Adipocyte (in vitro differentiated cells): ENCODE measurements at regions not wholly inside any gene's neighbourhood (a gene's known extent, or its start where the extent isn't known, plus 50 kb on each side); places are given as distances from the start of the nearest gene placed in this dataset.

Experiments used
- DNase-seq: peaks from one replicate; pipeline ENCODE4 v3.0.0-alpha.2; 2015; ENCODE audit warnings: low read depth
- H3K27me3 ChIP-seq: replicated peaks from 2 replicates; pipeline ENCODE4 v1.7.0; 2013; ENCODE audit warnings: mild to moderate bottlenecking, low read length, moderate library complexity; ENCODE audit not compliant: control insufficient read depth, insufficient read depth
- H3K36me3 ChIP-seq: 2 replicates; pipeline ENCODE4 v1.7.0; 2013; ENCODE audit warnings: low read length, mild to moderate bottlenecking, moderate library complexity; ENCODE audit not compliant: control insufficient read depth, insufficient read depth, severe bottlenecking
- H3K4me1 ChIP-seq: 2 replicates; pipeline ENCODE4 v1.7.0; 2013; ENCODE audit warnings: mild to moderate bottlenecking, low read length, moderate library complexity; ENCODE audit not compliant: control insufficient read depth, insufficient read depth
- H3K4me3 ChIP-seq: 2 replicates; pipeline ENCODE4 v1.7.0; 2013; ENCODE audit warnings: mild to moderate bottlenecking, low read length, moderate library complexity
- H3K9ac ChIP-seq: 2 replicates; pipeline ENCODE4 v1.7.0; 2013; ENCODE audit warnings: mild to moderate bottlenecking, low read length, moderate library complexity
- H3K9me3 ChIP-seq: 2 replicates; pipeline ENCODE4 v1.7.0; 2013; ENCODE audit warnings: mild to moderate bottlenecking, low read length, moderate library complexity; ENCODE audit not compliant: control insufficient read depth

DNA sequence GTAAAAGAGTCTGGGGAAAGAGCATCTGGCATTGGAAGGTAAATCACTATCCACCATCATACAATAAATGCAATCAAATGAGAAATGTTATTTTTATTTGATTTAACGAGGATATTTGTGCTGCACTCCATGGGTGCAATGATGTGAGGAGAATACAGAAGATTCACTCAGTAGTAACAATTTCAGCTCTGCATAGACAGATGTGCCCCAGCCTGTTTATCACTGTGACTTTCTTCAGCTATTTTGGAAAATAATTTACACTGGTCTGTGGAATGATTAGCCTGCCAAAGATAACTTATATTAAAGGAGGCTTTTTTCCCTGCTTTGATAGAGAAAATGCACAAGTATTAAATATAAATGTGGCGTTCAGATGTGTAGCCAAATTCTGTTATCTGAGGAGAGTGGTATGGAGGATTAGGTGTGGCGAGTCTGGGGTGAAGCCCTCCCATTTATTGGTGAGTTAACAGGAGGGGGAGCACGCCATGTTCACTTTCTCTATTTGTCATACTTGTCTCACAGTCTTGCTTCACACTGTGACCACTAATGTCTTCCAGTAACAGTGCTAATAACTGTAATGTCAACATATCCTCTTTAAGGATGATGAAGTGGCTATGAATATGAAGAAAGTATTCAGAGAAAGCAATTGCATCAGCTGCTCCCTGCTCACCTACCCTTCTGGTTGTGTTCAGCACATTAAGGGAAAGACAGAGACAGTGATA is 645.6 kb downstream of the MMUT start:
- Histone ChIP-seq H3K27me3 (no peaks in the 10 kb centered on the region), H3K9me3 (no peaks in the 10 kb centered on the region), H3K36me3 (no peaks in the 10 kb centered on the region), H3K4me3 (no peak overlapping the region), H3K9ac (peak overlapping the region; percentile 23), H3K4me1 (peaks cover 38% of the 10 kb centered on the region)
- DNase-seq: no peak

DNA sequence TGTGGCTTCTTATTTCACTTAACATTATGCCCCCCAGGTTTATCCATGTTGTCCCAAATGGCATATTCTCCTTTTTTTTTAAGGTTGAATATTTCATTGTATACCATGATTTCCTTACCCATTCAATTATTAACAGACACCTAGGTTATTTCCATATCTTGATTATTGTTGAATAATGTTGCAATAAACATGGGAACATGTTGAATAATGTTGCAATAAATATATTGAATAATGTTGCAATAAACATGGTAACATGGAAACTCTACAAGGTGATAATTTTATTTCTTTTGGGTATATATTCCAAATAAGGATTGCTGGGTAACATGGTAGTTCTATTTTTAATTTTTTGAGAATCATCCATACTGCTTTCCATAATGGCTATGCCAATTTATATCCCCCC is 648.1 kb downstream of the MMUT start:
- Histone ChIP-seq H3K36me3 (no peaks in the 10 kb centered on the region), H3K27me3 (no peaks in the 10 kb centered on the region), H3K9ac (no peak overlapping the region), H3K4me3 (no peak overlapping the region), H3K9me3 (no peaks in the 10 kb centered on the region), H3K4me1 (peaks cover 38% of the 10 kb centered on the region)
- no peak for DNase-seq

DNA sequence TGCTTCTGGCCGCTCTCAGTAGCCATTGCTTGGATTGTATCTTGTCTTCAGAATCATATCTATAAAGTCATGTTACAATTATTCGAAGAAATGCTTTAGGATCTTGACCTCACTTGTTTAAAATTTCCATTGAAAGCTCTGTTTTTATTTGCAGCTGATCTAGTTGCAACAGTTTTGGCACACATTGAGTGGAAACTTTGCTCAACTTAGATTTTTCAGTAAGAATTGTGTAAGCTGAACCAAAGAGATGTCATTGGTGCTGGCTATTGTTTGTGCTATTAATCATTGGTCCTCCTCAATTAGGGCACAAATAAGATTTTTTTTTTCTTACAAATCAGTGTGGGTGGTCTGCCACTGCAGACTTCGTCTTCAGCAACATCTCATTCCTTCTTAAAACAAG is 649.2 kb downstream of the MMUT start:
- H3K4me1 ChIP-seq: peaks cover 38% of the 10 kb centered on the region
- H3K27me3 ChIP-seq: no peaks in the 10 kb centered on the region
- no peak overlapping the region for H3K9ac ChIP-seq
- no peaks in the 10 kb centered on the region for H3K9me3 ChIP-seq
- peak overlapping the region; percentile 17 for H3K4me3 ChIP-seq
- no peaks in the 10 kb centered on the region for H3K36me3 ChIP-seq
- peak; percentile 39 for DNase-seq

DNA sequence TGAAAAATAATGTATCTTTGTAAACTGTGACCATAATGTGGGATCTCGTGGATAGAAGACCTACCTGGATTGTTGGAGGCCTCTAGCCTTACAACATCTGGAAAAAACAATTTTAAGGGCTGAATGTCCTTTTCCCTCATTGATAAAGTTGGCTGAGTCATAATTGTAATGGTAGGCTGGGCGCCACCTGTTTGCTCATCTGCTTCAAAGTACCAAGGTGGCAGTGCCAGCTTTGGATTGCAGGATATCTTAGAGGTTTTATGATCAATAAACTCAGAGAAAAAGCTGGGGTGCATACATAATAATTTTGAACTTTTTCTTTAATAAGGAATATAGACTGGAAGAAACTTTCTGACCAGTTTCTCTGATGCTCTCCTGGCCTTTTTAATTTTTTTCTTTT is 653.4 kb downstream of the MMUT start:
- Histone ChIP-seq H3K36me3 (no peaks in the 10 kb centered on the region), H3K27me3 (no peaks in the 10 kb centered on the region), H3K9me3 (no peaks in the 10 kb centered on the region), H3K4me3 (no peak overlapping the region), H3K9ac (no peak overlapping the region), H3K4me1 (peaks cover 15% of the 10 kb centered on the region)
- DNase-seq: no peak

DNA sequence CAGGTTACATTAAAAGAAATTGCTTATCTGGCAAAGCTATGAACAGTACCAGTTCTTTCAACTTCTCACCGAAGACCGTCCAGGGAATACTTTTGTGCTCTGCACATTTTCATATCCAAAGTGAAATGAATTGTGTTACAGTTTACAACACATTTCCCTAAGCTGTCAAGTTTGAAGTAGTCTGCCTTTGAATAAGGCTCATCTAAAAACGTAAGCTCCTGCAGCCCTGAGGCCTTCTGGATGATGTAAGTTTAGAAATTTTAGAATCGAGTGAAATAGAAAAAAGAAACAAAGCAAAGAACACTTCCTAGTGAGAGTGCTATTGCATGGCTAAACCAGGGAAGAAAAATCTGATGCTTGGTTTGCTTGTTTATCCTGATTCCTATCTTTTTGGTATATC is 653.8 kb downstream of the MMUT start:
- DNase-seq: peak; percentile 17
- no peak overlapping the region for H3K9ac ChIP-seq
- peaks cover 10% of the 10 kb centered on the region for H3K4me1 ChIP-seq
- H3K4me3 ChIP-seq: no peak overlapping the region
- no peaks in the 10 kb centered on the region for H3K36me3 ChIP-seq
- no peaks in the 10 kb centered on the region for H3K27me3 ChIP-seq
- H3K9me3 ChIP-seq: no peaks in the 10 kb centered on the region

DNA sequence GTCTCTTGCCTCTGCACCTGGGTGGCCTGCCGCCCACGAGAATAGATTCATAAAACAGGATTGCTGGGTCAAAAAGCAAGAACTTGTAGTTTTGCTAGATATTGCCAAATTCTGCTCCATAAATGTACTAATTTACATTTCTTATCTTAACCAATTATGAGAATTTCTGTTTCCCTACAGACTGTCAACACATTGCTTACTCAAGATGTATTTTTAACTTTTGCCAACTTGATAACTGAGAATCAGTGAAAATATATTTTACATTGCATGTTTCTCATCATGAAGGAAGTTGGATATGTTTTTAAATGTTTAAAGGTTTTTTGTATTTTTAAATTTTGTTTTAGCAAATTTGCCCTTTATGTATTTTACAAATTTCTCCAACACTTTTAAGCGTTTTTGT is 664.8 kb downstream of the MMUT start:
- H3K4me1 ChIP-seq: no peaks in the 10 kb centered on the region
- H3K4me3 ChIP-seq: no peak overlapping the region
- H3K27me3 ChIP-seq: no peaks in the 10 kb centered on the region
- no peaks in the 10 kb centered on the region for H3K36me3 ChIP-seq
- no peaks in the 10 kb centered on the region for H3K9me3 ChIP-seq
- DNase-seq: no peak
- no peak overlapping the region for H3K9ac ChIP-seq

DNA sequence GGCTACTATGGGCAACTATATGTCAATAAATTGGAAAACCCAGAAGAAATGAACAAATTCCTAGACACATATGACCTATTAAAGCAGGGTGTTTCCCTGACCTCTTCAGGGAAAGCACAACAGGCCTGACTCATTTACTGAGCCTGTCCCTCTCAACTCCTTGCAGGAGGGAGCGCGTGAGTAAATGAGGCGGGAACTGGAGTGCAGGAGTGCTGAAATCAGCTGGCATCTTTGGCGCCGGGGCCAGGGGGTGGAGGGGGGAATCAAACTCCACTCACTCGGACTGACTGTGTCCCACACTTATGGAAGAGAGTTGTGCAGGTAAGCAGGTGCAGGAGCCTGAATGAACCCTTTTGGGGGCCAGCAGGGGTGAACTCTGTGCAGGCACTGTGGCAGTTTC is 671.2 kb upstream of the PTCHD4 start:
- Histone ChIP-seq H3K9ac (no peak overlapping the region), H3K9me3 (peaks cover 5% of the 10 kb centered on the region), H3K4me3 (no peak overlapping the region), H3K27me3 (no peaks in the 10 kb centered on the region), H3K36me3 (no peaks in the 10 kb centered on the region), H3K4me1 (no peaks in the 10 kb centered on the region)
- DNase-seq: no peak

DNA sequence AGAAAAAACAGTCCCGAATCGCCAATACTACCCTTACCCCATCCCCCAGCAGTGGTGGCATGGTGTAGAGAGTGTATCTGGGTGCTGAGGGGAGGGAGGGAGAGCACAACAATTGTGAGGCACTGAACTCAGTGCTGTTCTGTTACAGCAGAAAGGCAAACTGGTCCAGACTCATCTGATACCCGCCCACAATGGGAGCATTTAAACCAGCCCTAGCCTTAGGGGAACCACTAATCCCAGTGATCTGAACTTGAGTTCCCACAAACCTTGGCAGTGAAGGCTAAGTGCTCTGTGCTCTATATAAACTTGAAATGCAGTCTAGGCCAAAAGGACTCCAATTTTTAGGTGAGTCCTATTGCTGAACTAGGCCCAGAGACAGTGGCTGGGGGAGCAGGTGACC is 666.4 kb upstream of the PTCHD4 start:
- Histone ChIP-seq H3K36me3 (no peaks in the 10 kb centered on the region), H3K27me3 (no peaks in the 10 kb centered on the region), H3K9me3 (no peaks in the 10 kb centered on the region), H3K4me1 (peaks cover 17% of the 10 kb centered on the region), H3K4me3 (no peak overlapping the region), H3K9ac (no peak overlapping the region)
- DNase-seq: no peak

DNA sequence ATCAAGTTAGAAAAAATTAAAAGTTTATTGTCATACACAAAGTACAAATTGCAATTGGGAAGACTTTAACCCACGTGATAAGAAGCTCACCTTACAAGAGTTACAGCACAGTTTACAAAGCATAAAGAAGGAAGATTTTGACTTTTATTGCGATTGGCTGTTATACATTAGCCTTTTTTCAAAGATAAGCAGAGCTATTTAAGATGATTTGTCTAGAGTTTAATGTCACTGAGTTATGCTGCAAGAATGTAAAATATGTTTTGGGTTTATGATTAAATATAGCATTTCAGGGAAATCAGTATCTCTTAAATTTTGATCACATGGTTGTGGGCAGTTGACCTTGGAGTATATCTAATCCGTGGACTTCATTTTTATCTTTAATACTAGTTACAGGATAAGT is 664.2 kb upstream of the PTCHD4 start:
- H3K4me1 ChIP-seq: peaks cover 17% of the 10 kb centered on the region
- H3K4me3 ChIP-seq: no peak overlapping the region
- H3K9ac ChIP-seq: no peak overlapping the region
- H3K36me3 ChIP-seq: no peaks in the 10 kb centered on the region
- H3K27me3 ChIP-seq: no peaks in the 10 kb centered on the region
- DNase-seq: peak; percentile 30
- H3K9me3 ChIP-seq: no peaks in the 10 kb centered on the region

DNA sequence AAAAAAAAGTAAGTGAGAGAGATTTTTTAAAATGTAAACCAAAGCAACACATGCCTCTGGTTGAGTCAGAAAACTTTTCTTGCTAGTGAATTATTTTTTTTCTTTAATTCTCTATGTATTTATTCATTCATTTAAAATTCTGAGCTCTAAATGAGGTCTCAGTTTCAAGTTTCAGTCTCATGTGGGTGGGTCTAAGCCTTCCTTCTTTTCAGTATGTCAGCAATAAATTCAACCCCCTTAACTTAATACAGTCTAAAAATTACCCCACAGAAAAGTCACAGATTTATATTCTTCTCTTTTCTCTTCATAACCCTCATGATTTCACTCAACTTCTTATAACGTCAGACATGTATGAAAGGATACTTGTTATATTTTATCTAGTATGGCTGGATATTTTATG is 663.3 kb upstream of the PTCHD4 start:
- no peak for DNase-seq
- H3K9me3 ChIP-seq: no peaks in the 10 kb centered on the region
- no peaks in the 10 kb centered on the region for H3K36me3 ChIP-seq
- H3K4me3 ChIP-seq: no peak overlapping the region
- no peaks in the 10 kb centered on the region for H3K27me3 ChIP-seq
- peaks cover 17% of the 10 kb centered on the region for H3K4me1 ChIP-seq
- H3K9ac ChIP-seq: no peak overlapping the region

DNA sequence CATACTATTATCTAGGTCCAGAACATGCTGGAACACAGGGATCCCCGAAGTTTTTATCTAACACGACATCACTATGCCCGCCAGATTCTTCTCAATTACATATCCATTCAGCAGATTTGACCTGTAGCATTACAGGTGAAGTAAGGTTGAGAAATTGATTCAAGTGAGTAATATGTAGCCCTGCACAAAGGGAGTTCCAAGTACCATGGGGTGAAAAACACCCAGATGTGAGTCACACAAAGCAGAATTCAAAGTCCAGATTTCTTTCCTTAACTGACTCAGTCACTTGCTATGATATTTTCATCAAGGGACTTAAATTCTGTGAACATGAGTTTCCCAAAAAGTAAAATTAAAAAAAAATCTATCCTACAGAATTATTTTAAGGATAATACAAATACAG is 655.4 kb upstream of the PTCHD4 start:
- peak; percentile 69 for DNase-seq
- H3K4me3 ChIP-seq: no peak overlapping the region
- no peaks in the 10 kb centered on the region for H3K36me3 ChIP-seq
- peaks cover 26% of the 10 kb centered on the region for H3K4me1 ChIP-seq
- no peaks in the 10 kb centered on the region for H3K27me3 ChIP-seq
- H3K9ac ChIP-seq: peak overlapping the region; percentile 52
- no peaks in the 10 kb centered on the region for H3K9me3 ChIP-seq

DNA sequence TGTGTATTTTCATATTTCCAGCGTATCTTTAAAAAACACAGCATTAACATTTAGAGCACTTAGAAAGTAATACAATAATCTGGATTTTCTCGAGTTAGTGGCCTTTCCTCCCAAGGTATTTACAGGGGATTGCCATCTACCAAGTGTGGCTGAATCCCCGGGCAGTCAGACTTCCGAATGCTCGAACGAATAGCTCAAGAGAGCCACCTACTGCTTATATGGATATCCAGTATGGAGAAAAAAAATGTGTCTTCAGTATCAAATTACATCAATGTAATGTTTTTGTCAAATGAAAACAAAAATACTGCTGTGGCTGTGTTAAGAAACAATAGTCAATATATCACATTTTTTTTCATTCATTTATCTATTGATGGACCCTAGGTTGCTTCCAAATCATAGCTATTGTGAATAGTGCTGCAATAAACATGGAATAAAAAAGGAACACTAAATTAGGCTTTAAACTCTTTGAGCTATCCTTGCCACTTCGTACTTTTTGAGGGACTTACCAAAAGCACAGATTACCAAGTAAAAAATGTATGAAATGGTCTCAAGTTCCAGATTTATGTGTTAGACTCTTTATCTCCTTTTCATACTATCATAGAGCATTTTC is 654.5 kb upstream of the PTCHD4 start:
- H3K36me3 ChIP-seq: no peaks in the 10 kb centered on the region
- peaks cover 26% of the 10 kb centered on the region for H3K4me1 ChIP-seq
- DNase-seq: peak; percentile 91
- H3K9ac ChIP-seq: peak overlapping the region; percentile 52
- H3K9me3 ChIP-seq: no peaks in the 10 kb centered on the region
- no peak overlapping the region for H3K4me3 ChIP-seq
- H3K27me3 ChIP-seq: no peaks in the 10 kb centered on the region
